ENCODE measurements at regions not wholly inside any gene's neighbourhood (a gene's known extent, or its start where the extent isn't known, plus 50 kb on each side); places are given as distances from the start of the nearest gene placed in this dataset.

DNA sequence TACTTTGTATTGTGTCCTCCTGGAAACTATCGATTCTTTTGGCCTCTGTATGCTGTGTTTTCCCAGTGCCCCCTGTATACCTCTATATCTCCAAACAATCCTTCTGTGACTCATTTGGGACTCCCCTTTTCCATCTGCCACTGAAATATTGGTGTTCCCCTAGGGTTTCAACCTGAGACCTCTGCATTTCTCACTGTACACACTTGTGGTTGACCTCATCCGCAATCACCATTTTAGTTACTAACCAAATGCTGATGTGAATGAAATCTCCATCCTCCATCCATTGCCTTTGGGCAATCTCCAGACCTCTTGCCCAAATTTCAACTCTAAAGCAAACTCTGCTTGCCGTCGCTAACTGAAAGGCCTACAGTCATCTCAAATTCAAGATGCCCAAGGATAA lies 190.6 kb upstream of the PLET1 start:
- no peak for DNase-seq (ENCODE audit: low read depth)
- TF ChIP-seq, protein P1, sequence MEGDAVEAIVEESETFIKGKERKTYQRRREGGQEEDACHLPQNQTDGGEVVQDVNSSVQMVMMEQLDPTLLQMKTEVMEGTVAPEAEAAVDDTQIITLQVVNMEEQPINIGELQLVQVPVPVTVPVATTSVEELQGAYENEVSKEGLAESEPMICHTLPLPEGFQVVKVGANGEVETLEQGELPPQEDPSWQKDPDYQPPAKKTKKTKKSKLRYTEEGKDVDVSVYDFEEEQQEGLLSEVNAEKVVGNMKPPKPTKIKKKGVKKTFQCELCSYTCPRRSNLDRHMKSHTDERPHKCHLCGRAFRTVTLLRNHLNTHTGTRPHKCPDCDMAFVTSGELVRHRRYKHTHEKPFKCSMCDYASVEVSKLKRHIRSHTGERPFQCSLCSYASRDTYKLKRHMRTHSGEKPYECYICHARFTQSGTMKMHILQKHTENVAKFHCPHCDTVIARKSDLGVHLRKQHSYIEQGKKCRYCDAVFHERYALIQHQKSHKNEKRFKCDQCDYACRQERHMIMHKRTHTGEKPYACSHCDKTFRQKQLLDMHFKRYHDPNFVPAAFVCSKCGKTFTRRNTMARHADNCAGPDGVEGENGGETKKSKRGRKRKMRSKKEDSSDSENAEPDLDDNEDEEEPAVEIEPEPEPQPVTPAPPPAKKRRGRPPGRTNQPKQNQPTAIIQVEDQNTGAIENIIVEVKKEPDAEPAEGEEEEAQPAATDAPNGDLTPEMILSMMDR (IDR thresholded peaks at IDR 0.05; ENCODE audit: insufficient read depth, low read depth, low read length, missing control alignments), result no peak
- no peak overlapping the region for H3K4me3 ChIP-seq (ENCODE audit: low read depth, low read length)

DNA sequence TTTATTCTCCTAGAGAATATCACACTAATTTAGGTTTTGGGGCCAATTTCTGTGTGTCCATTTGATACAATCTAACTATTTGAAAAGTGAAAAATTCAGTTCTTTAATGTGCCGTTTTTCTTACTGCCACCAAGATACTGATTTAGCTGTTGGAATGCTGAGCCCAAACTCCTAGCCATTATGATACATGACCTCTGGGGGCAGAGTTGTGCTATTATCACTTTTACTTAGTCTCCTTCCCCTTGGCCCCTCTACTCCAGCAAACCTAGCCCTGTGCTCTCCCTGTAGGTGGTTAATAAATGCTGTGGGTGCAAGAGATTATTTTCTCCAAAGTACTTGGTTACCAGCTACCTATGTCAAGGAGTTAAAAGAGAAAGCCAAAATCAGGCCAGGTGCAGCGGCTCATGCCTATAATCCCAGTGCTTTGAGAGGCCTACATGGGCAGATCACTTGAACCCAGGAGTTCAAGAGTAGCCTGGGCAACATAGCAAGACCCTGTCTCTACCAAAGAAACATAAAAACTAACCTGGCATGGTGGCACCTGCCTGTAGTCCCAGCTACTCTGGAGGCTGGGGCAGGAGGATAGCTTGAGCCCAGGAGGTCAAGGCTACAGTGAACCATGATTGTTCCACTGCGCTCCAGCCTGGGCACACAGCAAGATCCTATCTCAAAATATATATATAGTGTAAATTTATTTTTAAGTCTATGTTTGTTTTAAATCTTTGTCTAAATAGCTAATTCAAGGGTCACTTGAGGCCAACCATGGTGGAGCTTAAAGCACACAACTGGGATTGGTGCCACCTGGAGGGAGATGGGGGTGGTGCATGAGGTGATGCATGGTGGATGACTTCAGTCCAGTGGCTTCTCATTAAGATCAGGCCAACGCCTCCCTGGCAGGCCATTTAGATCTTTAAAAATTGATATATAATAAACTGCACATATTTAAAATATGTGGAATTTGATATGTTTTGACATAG lies 193.2 kb upstream of the PLET1 start:
- peak; percentile 48 for DNase-seq (ENCODE audit: low read depth)
- TF ChIP-seq, protein P1 (IDR thresholded peaks at IDR 0.05; ENCODE audit: insufficient read depth, low read depth, low read length, missing control alignments), result peak; percentile 50
- H3K4me3 ChIP-seq (ENCODE audit: low read depth, low read length), result no peak overlapping the region

DNA sequence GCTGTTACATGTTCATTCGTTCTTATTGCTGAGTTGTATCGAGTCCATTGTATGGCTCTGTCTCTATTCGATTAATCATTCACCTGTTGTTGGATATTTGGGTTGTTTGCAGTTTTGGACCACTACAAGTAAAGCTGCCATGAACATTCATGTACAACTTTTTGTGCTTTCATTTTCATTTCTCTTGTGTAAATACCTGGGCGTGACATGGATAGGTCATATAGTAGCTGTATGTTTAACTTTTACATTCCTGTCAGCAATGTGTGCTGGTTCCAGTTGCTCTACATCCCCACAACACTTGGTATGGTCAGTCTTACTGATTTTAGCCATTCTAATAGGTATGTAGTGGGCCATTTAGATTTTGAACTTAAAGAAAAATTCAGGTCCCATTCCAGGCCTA lies 194.2 kb upstream of the PLET1 start:
- DNase-seq (ENCODE audit: low read depth), result no peak
- no peak overlapping the region for H3K4me3 ChIP-seq (ENCODE audit: low read depth, low read length)
- TF ChIP-seq, protein P1 (IDR thresholded peaks at IDR 0.05; ENCODE audit: insufficient read depth, low read depth, low read length, missing control alignments), result no peak

DNA sequence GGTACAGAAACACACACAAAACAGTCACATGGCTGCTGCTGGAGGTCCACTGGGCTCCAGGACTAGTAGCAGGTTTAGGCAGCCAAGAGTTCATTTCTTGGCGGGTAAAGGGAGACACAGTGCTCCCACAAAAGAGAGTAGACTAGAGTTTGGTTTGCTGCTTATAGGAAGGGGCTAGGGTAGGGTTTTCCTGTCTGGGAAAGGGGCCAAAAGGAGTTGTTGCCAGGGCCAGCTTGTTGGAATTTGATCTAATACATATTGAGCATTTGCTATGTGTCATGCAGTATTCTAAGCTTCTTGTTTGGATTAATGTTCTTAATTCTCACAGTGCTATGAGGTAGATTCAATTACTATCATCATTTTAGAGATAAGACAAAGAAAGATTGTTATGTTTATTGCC lies 195.1 kb upstream of the PLET1 start:
- H3K4me3 ChIP-seq (ENCODE audit: low read depth, low read length), result no peak overlapping the region
- TF ChIP-seq, protein P1 (IDR thresholded peaks at IDR 0.05; ENCODE audit: insufficient read depth, low read depth, low read length, missing control alignments), result no peak
- no peak for DNase-seq (ENCODE audit: low read depth)

DNA sequence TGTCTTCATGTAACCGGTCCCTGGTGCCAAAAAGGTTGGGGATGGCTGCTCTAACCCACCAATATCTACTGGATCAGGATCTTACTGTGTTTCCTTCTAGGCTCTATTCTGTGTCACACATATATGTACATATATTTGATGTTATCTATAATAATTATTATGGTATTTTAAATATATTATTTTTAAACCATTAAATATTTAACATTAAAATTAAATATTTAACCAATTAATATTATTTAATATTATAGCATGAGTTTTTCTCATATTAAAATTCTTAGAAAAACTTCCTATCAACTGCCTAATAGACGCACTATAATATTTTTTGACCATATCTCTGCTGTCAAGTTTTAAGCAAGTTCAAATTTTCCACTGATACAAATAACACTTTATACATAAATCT lies 196.9 kb upstream of the PLET1 start:
- no peak overlapping the region for H3K4me3 ChIP-seq (ENCODE audit: low read depth, low read length)
- TF ChIP-seq, protein P1 (IDR thresholded peaks at IDR 0.05; ENCODE audit: insufficient read depth, low read depth, low read length, missing control alignments), result no peak
- DNase-seq (ENCODE audit: low read depth), result no peak

DNA sequence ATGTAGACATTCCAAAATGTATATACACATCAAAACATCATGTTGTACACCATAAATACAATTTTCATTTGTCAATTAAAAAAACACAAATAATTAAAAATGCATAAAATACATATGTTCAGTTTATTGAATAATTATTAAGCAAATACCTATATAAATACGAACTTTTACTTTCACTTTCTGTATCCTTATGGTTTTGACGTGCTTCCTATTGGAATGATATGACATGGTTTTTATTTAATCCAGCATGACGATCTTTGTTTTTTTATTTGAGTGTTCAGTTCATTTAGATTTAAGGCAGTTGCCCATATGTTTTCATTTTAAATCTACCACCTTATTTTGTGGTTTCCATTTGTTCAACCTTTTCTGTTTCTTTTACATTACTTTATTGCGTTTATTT lies 198.3 kb upstream of the PLET1 start:
- TF ChIP-seq, protein P1 (IDR thresholded peaks at IDR 0.05; ENCODE audit: insufficient read depth, low read depth, low read length, missing control alignments), result no peak

More for the DNA sequence above, 198.3 kb upstream of the PLET1 start:
- no peak for DNase-seq (ENCODE audit: low read depth)
- H3K4me3 ChIP-seq (ENCODE audit: low read depth, low read length), result peak overlapping the region; percentile 28; the same call in 1 of the 2 replicates
